GM18861 (cell line): ENCODE measurements at regions not wholly inside any gene's neighbourhood (a gene's known extent, or its start where the extent isn't known, plus 50 kb on each side); places are given as distances from the start of the nearest gene placed in this dataset.

ENCODE experiments used
- ATAC-seq: cut with Tn5 transposase; IDR thresholded peaks from one replicate; pipeline ENCODE4 v1.9.1; 2021; ENCODE audit not compliant: unreplicated experiment

- ATAC-seq: no peak
Observed at GRCh38 chr3:27861046-27862036, 139.2 kb upstream of the EOMES start.

- no peak for ATAC-seq
Observed at GRCh38 chr3:27865731-27866130, 143.6 kb upstream of the EOMES start.

GRCh38 chr3:27869152-27869551 lies 147.0 kb upstream of the EOMES start:
- ATAC-seq: no peak

GRCh38 chr3:27877061-27878013 lies 155.2 kb upstream of the EOMES start:
- ATAC-seq: no peak

- no peak for ATAC-seq
Observed at GRCh38 chr3:27878014-27878383, 155.9 kb upstream of the EOMES start.

GRCh38 chr3:27880969-27881892 lies 159.1 kb upstream of the EOMES start:
- no peak for ATAC-seq

GRCh38 chr3:27883266-27883665 lies 161.1 kb upstream of the EOMES start:
- no peak for ATAC-seq

- no peak for ATAC-seq
Observed at GRCh38 chr3:27885641-27886040, 163.5 kb upstream of the EOMES start.

GRCh38 chr3:27888562-27888961 lies 166.4 kb upstream of the EOMES start:
- ATAC-seq: no peak

GRCh38 chr3:27889745-27890144 lies 167.6 kb upstream of the EOMES start:
- ATAC-seq: no peak

- ATAC-seq: no peak
Observed at GRCh38 chr3:27900316-27900715, 178.2 kb upstream of the EOMES start.

- no peak for ATAC-seq
Observed at GRCh38 chr3:27903446-27903845, 181.3 kb upstream of the EOMES start.

GRCh38 chr3:27905625-27906024 lies 183.5 kb upstream of the EOMES start:
- ATAC-seq: no peak

GRCh38 chr3:27907148-27907547 lies 185.0 kb upstream of the EOMES start:
- ATAC-seq: no peak

- ATAC-seq: no peak
Observed at GRCh38 chr3:27907929-27908328, 185.8 kb upstream of the EOMES start.

GRCh38 chr3:27910456-27910855 lies 188.3 kb upstream of the EOMES start:
- ATAC-seq: no peak

GRCh38 chr3:27914199-27914598 lies 192.1 kb upstream of the EOMES start:
- no peak for ATAC-seq

GRCh38 chr3:27923349-27924068 lies 201.4 kb upstream of the EOMES start:
- no peak for ATAC-seq

- no peak for ATAC-seq
Observed at GRCh38 chr3:27927882-27928281, 205.8 kb upstream of the EOMES start.

GRCh38 chr3:27930052-27930602 lies 208.0 kb upstream of the EOMES start:
- no peak for ATAC-seq
